DND-41 (cell line): ENCODE measurements at regions not wholly inside any gene's neighbourhood (a gene's known extent, or its start where the extent isn't known, plus 50 kb on each side); places are given as distances from the start of the nearest gene placed in this dataset.

Experiments
- ATAC-seq: fragments of 200-7000 bp; cut with Tn5 transposase; 3 replicates; pipeline ENCODE4 v1.9.1; 2021; ENCODE audit warnings: low read depth; ENCODE audit not compliant: insufficient read depth
- DNase-seq: peaks from one replicate; pipeline ENCODE4 v3.0.0-alpha.2; 2020
- H2AFZ ChIP-seq: 2 replicates; pipeline ENCODE4 v1.6.0; 2012; ENCODE audit warnings: low read depth, low read length
- H3K27ac ChIP-seq: 2 replicates; pipeline ENCODE4 v1.5.1; 2012; ENCODE audit warnings: low read length, inconsistent platforms
- H3K27me3 ChIP-seq: fragments of 200-600 bp; sonication (generic); 2 replicates; pipeline ENCODE4 v1.6.0; 2012; ENCODE audit warnings: low read length, mild to moderate bottlenecking, inconsistent platforms; ENCODE audit not compliant: insufficient read depth, poor library complexity
- H3K36me3 ChIP-seq: 2 replicates; pipeline ENCODE4 v1.5.1; 2012; ENCODE audit warnings: low read length, inconsistent platforms; ENCODE audit not compliant: insufficient read depth
- H3K4me1 ChIP-seq: 2 replicates; pipeline ENCODE4 v1.5.1; 2012; ENCODE audit warnings: mild to moderate bottlenecking, low read length; ENCODE audit not compliant: insufficient read depth
- H3K4me2 ChIP-seq: 2 replicates; pipeline ENCODE4 v1.6.0; 2012; ENCODE audit warnings: mild to moderate bottlenecking, moderate library complexity, low read length, inconsistent platforms; ENCODE audit not compliant: insufficient read depth
- H3K4me3 ChIP-seq, 2 experiments: fragments of 200-600 bp in 1 of 2; shearing (Covaris generic) in 1 of 2; 2 replicates each; pipeline ENCODE4 v1.5.1; 2012 to 2016; ENCODE audit warnings: inconsistent platforms in 2 of 2, low read length in 2 of 2, mild to moderate bottlenecking in 2 of 2, low read depth in 1 of 2, moderate library complexity in 1 of 2
- H3K79me2 ChIP-seq: 2 replicates; pipeline ENCODE4 v1.6.0; 2012; ENCODE audit warnings: low read length, inconsistent platforms; ENCODE audit not compliant: insufficient read depth
- H3K9ac ChIP-seq: 2 replicates; pipeline ENCODE4 v1.6.0; 2012; ENCODE audit warnings: low read depth, mild to moderate bottlenecking, inconsistent platforms, low read length, moderate library complexity
- H3K9me3 ChIP-seq: 2 replicates; pipeline ENCODE4 v1.5.1; 2012; ENCODE audit warnings: low read length, moderate library complexity, mild to moderate bottlenecking, inconsistent platforms; ENCODE audit not compliant: insufficient read depth, severe bottlenecking
- H4K20me1 ChIP-seq: 2 replicates; pipeline ENCODE4 v1.6.0; 2012; ENCODE audit warnings: low read length; ENCODE audit not compliant: insufficient read depth
- CTCF ChIP-seq: IDR thresholded peaks from 2 replicates; pipeline ENCODE4 v1.5.1; 2012; ENCODE audit warnings: borderline replicate concordance, low read length, moderate library complexity, mild to moderate bottlenecking; ENCODE audit not compliant: poor library complexity, severe bottlenecking; ENCODE audit errors: extremely low read depth
- EZH2 ChIP-seq: IDR thresholded peaks from 3 replicates; pipeline ENCODE4 v1.6.1; 2012; ENCODE audit warnings: borderline replicate concordance, low read depth, mild to moderate bottlenecking, moderate library complexity, low read length, inconsistent platforms; ENCODE audit not compliant: severe bottlenecking

DNA sequence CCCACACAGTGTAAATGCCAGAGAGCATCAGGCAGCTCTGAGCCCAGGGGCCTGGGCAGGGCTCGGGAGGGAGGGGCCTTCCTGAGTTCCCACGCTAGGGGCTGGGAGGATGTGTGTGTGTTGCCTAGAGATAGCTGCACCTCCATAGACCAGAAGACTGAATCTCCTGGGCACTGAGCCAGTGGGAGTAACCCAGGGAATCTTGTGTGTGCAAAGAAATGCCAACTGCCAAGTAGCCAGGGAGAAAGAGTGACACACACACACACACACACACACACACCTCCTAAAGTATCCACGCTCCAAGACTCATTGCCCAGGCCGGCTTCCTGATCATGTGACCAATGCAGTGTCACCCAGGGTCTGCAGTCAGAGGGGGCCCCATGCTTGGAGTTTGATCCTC lies 166.2 kb upstream of the RPL38 start:
- H3K27me3 ChIP-seq: no peaks in the 10 kb centered on the region
- H4K20me1 ChIP-seq: no peaks in the 10 kb centered on the region
- ATAC-seq: no peak
- no peaks in the 10 kb centered on the region for H3K36me3 ChIP-seq
- no peak overlapping the region for H3K27ac ChIP-seq
- H3K9ac ChIP-seq: no peak overlapping the region
- no peak overlapping the region for H3K4me2 ChIP-seq
- TF ChIP-seq EZH2: no peak
- no peak for TF ChIP-seq CTCF
- H2AFZ ChIP-seq: no peak overlapping the region
- H3K79me2 ChIP-seq: no peaks in the 10 kb centered on the region
- H3K4me1 ChIP-seq: no peaks in the 10 kb centered on the region
- no peaks in the 10 kb centered on the region for H3K9me3 ChIP-seq
- DNase-seq: no peak
- H3K4me3 ChIP-seq: no peak overlapping the region

GRCh38 chr17:74040291-74040690 lies 163.2 kb upstream of the RPL38 start:
- no peak overlapping the region for H2AFZ ChIP-seq
- no peak overlapping the region for H3K4me3 ChIP-seq
- no peak overlapping the region for H3K9ac ChIP-seq
- H3K4me1 ChIP-seq: no peaks in the 10 kb centered on the region
- H3K9me3 ChIP-seq: no peaks in the 10 kb centered on the region
- H3K4me2 ChIP-seq: no peak overlapping the region
- H3K79me2 ChIP-seq: no peaks in the 10 kb centered on the region
- H3K27ac ChIP-seq: no peak overlapping the region
- no peak for DNase-seq
- no peak for ATAC-seq
- TF ChIP-seq EZH2 (no peak), CTCF (no peak)
- H3K36me3 ChIP-seq: no peaks in the 10 kb centered on the region
- H4K20me1 ChIP-seq: no peaks in the 10 kb centered on the region
- H3K27me3 ChIP-seq: no peaks in the 10 kb centered on the region

DNA sequence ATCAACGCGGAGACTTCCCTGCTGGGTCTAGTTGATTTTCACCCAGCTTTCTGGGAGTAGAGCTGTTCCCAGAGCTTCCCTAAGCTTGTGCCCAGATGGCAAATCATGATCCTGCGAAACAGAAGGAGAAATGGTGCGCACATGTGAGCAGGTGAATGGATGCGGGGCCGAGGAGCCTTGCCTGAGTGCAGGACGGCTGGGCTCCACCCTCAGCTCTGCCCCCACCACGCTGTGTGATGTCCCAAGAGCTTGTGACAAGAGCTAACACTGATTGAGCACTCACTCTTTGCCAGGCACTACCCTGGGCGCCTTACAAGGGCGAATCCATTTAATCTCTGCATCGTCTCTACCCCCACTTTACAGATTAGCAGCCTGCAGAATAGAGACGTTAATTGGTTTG lies 162.7 kb upstream of the RPL38 start:
- Histone ChIP-seq H3K27ac (no peak overlapping the region), H3K79me2 (no peaks in the 10 kb centered on the region), H3K4me2 (no peak overlapping the region), H4K20me1 (no peaks in the 10 kb centered on the region), H2AFZ (no peak overlapping the region), H3K9me3 (no peaks in the 10 kb centered on the region), H3K4me3 (no peak overlapping the region), H3K36me3 (no peaks in the 10 kb centered on the region), H3K27me3 (no peaks in the 10 kb centered on the region), H3K4me1 (no peaks in the 10 kb centered on the region), H3K9ac (no peak overlapping the region)
- TF ChIP-seq EZH2: no peak
- no peak for TF ChIP-seq CTCF
- ATAC-seq (no peak), DNase-seq (no peak)
